HG03571 (cell line): ENCODE measurements at regions not wholly inside any gene's neighbourhood (a gene's known extent, or its start where the extent isn't known, plus 50 kb on each side); places are given as distances from the start of the nearest gene placed in this dataset.
"Not testable (repeated sequence)": the region's sequence is repeated elsewhere in the genome, so short reads cannot be mapped to it uniquely, and the experiment has no call there.

Experiments used
- ATAC-seq: cut with Tn5 transposase; IDR thresholded peaks from one replicate; pipeline ENCODE4 v1.9.1; 2021; ENCODE audit not compliant: unreplicated experiment

DNA sequence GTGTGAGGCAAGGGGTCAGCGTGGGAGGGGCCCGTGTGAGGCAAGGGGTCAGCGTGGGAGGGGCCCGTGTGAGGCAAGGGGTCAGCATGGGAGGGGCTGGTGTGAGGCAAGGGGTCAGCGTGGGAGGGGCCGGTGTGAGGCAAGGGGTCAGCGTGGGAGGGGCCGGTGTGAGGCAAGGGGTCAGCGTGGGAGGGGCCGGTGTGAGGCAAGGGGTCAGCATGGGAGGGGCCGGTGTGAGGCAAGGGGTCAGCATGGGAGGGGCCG, 119.2 kb downstream of the SEPTIN14 start:
- ATAC-seq, result not testable (repeated sequence)

DNA sequence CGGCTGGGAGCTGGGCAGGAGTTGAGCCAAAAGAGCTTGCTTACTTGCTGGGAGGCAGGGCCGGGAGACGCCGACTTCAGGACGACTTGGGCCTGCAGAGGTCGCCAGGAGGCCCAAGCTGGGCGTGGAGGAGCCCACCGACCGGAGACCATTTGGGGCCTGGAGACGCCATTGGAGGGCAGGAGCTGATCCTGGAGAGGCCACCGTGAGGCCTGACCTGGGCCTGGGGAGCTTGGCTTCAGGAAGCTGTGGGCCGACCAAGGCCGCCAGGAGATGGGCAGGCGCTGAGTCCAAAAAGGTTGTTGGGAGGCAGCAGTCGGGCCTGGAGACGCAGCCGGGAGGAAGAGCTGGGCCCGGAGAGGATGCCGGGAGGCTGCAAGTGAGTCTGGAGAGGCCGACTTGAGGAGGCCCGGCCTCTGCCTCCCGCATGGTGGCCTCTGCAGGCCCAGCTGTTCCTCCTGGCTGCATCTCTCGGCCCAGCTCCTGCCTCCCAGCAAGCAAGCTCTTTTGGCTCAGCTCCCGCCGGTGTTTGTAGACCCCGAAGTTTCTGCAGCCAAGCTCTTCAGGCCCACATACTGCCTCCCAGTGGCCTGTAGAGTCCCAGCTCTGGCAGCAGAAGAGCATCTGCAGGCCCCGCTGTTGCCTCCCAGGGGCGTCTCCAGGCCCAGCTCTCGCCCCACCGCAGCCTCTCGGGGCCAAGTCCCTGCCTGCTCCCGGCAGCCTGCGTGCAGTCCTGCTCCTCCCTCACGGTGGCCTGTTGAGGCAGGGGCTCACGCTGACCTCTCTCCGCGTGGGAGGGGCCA, 119.7 kb downstream of the SEPTIN14 start:
- ATAC-seq, result not testable (repeated sequence)

DNA sequence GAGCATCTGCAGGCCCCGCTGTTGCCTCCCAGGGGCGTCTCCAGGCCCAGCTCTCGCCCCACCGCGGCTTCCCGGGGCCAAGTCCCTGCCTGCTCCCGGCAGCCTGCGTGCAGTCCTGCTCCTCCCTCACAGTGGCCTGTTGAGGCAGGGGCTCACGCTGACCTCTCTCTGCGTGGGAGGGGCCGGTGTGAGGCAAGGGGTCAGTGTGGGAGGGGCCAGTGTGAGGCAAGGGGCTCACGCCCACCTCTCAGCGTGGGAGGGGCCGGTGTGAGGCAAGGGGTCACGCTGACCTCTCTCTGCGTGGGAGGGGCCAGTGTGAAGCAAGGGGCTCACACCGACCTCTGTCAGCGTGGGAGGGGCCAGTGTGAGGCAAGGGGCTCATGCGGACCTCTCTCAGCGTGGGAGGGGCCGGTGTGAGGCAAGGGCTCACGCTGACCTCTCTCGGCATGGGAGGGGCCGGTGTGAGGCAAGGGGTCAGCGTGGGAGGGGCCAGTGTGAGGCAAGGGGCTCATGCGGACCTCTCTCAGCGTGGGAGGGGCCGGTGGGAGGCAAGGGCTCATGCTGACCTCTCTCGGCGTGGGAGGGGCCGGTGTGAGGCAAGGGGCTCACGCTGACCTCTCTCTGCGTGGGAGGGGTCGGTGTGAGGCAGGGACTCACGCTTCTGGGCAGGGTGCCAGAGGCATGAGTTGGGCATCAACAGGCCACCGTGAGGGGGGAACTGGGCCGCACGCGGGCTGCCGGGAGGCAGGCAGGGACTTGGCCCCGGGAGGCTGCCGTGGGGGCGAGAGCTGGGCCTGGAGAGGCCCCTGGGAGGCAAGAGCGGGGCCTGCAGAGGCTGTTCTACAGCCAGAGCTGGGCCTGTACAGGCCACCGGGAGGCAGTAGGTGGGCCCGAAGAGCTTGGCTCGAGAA, 120.6 kb downstream of the SEPTIN14 start:
- not testable (repeated sequence) for ATAC-seq

DNA sequence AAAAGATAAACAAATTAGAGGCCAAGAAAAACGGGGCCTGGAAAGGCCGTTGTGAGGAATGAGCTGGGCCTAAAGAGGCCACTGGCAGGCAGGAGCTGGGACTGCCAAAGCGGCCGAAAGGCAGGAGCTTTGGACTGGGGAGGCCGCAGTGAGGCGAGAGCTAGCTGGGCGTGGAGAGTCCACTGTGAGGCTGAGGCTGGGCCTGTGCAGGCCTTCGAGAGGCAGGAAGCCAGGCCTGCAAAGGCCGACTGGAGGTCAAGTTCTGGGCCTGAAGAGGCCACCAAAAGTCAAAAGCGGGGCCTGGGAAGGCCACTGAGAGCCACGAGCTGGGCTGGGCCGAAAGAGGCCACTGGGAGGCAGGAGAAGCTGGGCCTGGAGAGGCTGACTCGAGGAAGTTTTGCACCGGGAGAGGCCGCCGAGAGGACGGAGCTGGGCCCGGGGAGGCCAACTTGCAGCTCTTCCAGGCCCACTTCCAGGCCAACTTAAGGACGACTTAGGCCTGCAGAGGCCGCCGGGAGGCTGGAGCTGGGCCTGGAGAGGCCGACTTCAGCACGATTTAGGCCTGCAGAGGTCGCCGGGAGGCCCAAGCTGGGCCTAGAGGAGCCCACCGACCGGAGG, 121.8 kb downstream of the SEPTIN14 start:
- not testable (repeated sequence) for ATAC-seq

DNA sequence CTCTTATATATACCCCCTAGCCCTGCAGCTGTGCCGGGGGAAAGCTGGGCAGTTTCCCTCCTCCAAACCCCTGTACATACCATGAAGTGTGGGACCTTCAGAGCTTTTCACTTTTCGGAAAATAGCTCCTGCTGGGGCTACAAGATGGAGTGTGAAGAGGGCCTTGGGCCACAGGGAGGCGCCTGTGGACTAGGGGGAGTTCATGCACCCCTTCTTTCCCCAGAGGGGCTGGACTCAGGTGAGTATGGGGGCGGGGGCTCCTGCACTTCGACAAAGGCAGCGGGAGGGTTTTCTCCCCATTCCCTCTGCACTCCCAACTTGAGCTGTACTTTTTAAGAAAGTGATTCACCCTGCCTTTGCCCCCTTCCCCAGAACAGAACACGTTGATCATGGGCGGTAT, 122.5 kb downstream of the SEPTIN14 start:
- not testable (repeated sequence) for ATAC-seq

DNA sequence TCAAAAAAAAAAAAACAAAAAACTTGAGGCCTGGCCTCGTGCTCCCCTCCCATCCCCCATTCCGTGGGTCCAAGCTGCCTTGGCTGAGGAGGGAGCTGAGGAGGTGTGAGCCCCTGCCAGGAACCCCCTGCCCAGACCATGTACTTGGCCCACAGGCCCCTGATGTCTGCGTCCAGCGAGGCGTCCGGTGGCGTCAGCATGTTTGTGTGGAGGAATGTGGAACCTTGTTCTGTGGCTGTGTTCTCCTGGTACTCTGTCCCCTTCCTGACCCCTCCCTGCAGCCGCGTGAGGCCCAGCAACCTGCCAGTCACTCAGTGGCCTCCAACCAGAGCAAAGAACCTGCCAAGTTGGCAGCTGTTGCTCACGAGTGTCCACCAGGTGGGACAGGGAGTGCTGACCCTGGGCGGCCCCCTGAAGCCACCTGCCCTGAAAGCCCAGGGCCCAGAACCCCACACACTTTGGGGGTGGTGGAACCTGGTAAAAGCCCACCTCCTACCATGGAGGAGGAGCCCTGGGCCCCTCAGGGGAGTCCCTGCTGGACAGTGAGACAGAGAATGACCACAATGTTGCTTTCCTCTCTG, 125.8 kb downstream of the SEPTIN14 start:
- not testable (repeated sequence) for ATAC-seq

DNA sequence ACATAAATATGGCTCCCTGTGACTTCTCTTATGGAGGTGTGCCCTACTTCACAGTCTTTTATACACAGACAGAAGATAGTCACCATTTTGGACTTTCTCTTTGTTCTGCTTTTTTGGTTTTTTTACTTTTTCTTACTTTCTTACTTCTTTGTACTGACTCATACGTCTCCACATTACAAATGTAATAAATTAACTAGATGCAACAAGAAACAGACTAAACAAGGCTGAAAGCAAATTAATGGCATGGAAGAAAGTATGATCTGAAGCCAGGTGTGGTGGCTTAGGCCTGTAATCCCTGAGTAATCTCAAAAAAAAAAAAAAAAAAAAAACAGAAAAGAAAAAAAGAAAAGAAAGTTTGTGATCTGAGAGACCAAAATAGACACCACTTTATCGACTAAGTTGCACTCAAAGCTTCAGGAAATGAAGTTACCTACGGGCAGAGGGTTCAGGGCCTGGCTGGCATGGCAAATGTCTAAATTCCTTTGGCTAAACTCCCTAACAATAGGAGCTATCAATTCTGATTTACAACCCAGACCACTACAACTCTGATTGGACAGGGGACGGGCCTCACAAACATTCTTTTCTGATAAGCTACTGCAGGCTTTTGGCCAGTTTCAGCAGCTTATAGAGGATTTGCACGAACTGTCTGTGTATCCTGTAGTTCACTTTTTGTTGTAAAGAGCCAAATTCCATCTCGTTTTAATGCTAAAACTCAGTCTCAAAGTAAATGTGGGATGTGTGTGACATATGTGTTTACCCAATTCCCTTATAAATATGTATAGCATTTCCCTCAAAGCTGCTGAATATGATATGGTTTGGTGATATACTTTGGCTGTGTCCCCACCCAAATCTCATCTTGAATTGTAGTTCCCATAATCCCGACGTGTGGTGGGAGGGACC, 129.1 kb downstream of the SEPTIN14 start:
- ATAC-seq, result no peak

DNA sequence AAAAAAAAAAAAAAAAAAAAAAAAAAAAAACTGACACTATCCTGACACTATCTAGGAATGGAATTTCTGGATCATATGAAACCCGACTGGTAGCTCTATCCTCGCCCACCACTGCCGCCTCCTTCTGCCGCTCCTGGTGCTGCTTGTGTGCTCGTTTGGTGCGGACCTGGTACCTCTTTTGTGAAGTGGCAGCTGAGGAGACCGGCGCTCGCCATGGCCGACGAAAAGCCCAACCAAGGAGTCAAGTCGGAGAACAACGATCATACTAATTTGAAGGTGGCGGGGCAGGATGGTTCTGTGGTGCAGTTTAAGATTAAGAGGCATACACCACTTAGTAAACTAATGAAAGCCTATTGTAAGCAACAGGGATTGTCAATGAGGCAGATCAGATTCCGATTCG, 130.6 kb downstream of the SEPTIN14 start:
- no peak for ATAC-seq

DNA sequence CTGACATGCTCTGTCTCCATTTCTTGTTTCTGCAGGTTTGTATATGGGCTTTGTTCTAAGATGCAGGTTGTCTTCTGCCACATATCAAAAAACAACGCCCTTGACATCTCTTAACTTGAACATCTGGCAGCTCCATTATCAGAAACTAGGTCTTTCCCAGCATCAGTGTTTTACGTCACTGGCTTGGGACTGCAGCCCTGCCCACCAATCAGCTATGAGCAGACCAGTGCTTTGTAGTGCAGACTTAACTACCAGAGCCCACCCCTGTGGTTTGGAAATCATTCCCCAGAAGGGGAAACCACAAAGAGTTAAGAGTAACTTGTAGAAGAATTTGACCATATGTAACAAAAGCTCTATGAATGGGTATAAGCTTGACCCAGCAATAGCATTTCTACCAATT, 132.4 kb downstream of the SEPTIN14 start:
- no peak for ATAC-seq

DNA sequence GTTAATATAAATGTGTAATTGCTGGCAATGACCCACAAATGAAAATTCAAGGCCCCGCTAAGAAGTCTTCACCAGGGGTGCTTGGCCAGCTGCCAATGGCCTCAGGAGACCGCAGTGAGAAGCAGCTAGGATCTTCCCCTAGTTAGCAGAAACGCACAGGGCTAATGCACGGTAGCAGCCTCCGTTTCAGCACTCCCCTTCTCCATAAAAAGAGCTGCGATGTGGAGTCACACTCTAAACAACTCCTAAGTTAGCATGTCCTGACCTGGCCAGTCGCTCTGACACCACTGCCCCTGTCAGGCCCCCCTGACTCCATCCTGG, 139.0 kb downstream of the SEPTIN14 start:
- no peak for ATAC-seq

DNA sequence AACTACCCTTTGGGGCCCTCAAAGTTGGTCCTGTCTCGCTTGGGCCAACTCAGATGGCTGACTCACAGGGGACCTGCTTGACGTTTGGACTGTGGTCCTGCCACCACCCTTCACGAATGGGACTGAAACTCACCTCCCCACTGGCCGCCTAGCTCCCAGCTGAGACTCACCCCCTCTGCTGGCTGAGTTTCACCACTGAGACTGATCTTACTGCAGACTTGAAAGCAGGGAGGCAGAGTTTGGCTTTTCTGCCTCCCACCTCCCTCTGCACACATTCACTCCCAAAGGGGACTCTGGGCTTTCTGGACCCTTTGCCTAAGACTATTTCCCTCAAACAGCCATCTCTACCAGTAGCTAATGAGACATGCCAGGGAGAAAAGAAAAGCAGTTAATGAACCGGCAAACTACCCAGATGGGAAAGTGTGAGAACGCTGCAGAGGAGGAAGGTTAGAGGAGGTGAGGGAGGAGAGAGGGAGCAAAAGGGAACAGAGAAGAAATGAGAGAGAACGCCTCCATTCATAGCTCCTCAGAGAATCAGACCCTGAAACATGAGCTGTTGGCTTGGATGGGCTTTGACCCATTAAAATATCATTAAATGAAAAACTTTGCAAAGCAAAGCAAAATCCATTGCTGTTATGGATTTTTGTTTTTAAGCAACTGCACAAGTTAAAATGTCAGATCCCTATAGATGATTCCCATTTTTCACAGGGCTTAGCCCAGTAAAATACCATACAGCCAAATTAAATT, 139.5 kb downstream of the SEPTIN14 start:
- peak; percentile 98 for ATAC-seq

DNA sequence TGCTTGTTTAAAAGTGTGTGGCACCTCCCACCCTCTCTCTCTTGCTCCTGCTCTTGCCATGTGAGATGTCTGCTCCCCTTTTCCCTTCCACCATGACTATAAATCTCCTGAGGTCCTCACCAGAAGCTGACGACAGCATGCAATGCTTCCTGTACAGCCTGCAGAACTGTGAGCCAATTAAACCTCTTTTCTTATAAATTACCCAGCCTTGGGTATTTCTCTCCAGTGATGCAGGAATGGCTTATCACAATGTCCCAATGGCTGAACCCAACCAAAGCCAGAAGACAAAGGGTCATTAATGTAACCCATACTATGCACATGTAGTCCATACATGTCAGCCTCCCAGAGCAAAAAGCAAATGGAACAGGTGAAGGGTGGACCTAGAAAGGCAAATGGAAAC, 141.5 kb downstream of the SEPTIN14 start:
- not testable (repeated sequence) for ATAC-seq

DNA sequence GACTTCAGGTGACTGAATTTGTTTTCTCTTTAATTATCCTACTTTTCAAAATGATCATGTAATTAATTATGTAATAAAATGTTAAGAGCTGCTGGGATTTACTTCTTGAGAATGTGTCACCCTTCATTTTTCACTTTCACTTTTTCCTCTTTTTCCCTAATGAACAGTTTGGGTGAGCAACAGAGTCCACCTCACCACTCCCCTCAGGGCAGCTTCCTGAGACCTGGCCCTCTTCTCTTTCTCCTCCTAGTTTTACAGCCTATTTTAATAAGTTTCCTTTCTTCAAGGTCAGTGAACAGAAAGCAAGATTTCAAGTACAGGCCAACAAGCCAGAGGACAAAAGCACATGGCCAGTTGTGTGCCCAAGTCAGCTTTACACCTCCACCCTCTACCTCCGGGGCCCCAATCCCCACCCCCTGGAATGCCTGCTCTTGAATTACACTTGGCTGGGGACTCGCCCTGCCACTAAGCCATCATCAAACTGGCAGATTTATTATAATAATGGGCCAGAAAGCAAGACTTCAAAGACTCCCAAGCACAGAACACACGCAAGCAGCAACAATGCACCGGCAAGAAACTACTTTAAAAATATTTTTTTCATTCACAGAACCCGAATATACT, 143.1 kb upstream of the VOPP1 start:
- ATAC-seq, result not testable (repeated sequence)

DNA sequence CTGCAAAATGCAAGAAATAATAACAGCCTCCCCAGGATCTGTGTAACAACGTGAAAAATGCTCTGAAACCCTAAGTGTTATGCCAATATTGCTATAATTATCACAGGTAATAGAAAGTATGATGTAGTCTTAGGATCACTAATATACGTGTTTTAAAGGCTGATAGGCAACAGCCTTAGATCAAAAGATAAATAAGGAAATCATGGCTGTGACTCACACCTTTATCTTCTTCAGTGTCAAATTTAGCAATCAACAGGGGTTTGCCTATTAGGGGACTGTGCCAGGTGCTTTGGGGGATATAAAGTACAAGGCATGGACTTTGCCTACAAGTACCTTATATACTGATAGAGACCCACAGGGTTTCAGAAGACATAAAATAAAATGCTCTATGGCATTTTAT, 142.1 kb upstream of the VOPP1 start:
- not testable (repeated sequence) for ATAC-seq

DNA sequence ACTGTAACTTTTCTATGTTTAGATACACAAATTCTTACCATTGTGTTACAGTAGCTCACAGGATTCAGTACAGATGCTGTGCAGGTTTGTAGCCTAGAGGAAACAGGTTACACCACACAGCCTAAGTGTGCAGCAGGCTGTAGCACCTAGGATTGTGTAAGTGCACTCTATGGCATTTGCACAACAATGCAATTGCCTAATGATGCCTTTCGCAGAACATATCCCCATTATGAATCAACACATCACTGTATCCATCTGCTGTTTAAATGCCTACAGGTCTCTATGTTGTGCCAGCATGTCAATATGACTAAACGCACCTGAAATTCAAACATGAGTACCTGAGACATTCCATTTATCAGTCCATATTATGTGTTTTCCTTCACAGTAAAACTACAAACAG, 138.0 kb upstream of the VOPP1 start:
- ATAC-seq, result not testable (repeated sequence)

DNA sequence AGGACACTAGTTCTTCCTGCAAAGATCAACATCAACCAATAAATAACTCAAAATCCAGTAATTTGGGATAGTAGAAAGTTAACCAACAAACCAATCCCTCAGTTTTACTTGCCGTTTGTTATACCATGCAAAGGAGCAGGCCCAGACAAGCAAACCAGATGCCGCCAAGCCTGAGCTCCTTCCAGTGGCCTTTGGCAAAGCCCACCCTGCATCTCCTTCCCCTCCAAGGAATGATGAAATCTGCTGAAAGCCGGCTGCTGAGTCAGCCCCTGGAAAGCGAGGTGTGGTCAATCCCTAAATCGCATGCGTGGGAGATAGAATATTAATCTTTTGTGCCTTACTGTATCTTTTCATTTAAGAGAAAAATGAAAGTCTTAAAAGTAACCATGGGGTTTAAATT, 135.7 kb upstream of the VOPP1 start:
- not testable (repeated sequence) for ATAC-seq

DNA sequence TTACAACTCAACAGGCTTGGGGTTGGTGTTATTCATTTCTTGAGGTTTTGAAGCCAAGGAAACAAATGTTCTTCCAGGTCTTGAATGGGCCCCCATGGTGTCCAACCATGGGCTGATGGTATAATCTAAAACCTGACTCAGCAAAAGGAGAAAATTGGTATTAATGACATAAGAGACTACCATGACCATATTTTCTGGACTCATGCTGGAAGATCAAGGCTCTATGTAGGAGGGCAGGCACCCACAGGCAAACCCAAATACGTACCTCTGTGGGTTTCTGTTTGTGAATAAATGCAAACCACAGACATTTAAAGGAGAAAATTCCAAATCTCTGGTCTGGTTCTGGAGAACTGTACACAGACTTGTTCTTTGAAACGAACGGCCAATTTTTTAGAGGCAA, 135.1 kb upstream of the VOPP1 start:
- not testable (repeated sequence) for ATAC-seq

DNA sequence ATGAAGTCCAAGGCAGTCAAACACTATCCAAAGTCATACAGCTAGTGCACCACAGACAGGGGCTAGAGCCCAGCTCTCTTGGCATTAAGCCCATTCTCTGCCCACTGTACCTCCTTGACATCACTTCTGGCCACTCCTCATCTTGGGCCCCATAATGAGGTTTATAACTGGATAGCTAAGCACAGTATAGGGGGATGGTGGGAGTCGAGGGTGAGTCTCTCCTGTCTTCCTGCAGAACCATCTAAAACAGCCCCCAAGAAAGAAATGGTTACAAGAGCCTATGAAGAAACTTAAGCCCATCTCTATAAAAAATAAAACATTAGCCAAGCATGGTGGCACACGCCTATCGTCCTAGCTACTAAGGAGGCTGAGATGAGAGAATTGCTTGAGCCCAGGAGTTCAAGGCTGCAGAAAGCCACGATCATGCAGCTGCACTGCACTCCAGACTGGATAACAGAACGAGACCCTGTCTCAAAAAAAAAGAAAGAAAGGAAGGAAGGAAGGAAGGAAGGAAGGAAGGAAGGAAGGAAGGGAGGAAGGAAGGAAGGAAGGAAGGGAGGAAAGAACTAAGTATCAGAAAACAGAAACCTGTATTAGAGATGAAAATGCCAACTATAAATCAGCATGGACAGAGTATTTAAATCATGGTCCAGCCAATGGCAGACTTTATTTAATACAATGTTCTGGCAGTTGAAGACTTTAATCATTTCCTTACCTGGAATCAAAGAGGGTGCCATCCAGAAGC, 134.3 kb upstream of the VOPP1 start:
- ATAC-seq, result not testable (repeated sequence)
